ENCODE measurements at regions not wholly inside any gene's neighbourhood (a gene's known extent, or its start where the extent isn't known, plus 50 kb on each side); places are given as distances from the start of the nearest gene placed in this dataset.
"Not testable (repeated sequence)": the region's sequence is repeated elsewhere in the genome, so short reads cannot be mapped to it uniquely, and the experiment has no call there.

- TF ChIP-seq POLR2A, CTCF (IDR thresholded peaks at IDR 0.05): not testable (repeated sequence)
Measured at GRCh38 chr21:6138244-6139136, 4382.9 kb upstream of the TPTE start.

Measured in body of pancreas (tissue), 4 donors.